ENCODE measurements at regions not wholly inside any gene's neighbourhood (a gene's known extent, or its start where the extent isn't known, plus 50 kb on each side); places are given as distances from the start of the nearest gene placed in this dataset.

GRCh38 chr6:2565499-2565898 lies 185.2 kb downstream of the MYLK4 start:
- TF ChIP-seq CTCF (IDR thresholded peaks at IDR 0.05; ENCODE audit: low read depth, low read length, poor library complexity, severe bottlenecking) (no peak), EZH2phosphoT487 (IDR thresholded peaks at IDR 0.05; ENCODE audit: borderline replicate concordance, low read length) (no peak)

Data from DOHH2 (cell line).